ENCODE measurements at regions not wholly inside any gene's neighbourhood (a gene's known extent, or its start where the extent isn't known, plus 50 kb on each side); places are given as distances from the start of the nearest gene placed in this dataset.
"Not testable (repeated sequence)": the region's sequence is repeated elsewhere in the genome, so short reads cannot be mapped to it uniquely, and the experiment has no call there.

DNA sequence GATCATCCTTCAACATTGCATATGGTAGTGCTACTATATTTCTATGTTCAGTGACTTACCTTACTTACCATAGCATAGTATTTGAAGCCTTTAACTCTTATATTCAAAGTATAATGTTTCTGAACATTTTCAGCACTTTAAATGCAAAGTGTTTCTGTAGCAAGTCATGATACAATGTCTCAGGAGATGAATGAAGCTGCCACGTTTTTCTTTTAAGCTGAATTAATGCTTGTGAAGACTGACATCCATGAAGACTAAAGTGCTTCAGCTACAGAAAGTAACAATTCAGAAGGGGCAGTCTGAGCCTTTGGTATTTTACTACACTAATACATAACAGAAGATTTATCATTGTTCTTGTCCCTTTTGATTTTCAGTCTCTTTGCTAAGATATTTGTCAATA, 709.1 kb upstream of the ARRDC3 start:
- Mint-ChIP-seq H3K27ac (no peak overlapping the region), H3K4me3 (no peak overlapping the region), H3K9me3 (no peaks in the 10 kb centered on the region), H3K36me3 (ENCODE audit: low read depth) (no peaks in the 10 kb centered on the region), H3K4me1 (no peaks in the 10 kb centered on the region), H3K27me3 (no peaks in the 10 kb centered on the region)
- CTCF ChIA-PET: no interaction called here
- DNase-seq: no peak
- POLR2A ChIA-PET: no interaction called here

GRCh38 chr5:92086059-92086811, 703.1 kb upstream of the ARRDC3 start:
- H3K27me3 Mint-ChIP-seq: no peaks in the 10 kb centered on the region
- no peak for DNase-seq
- no peak overlapping the region for H3K4me3 Mint-ChIP-seq
- H3K9me3 Mint-ChIP-seq: no peaks in the 10 kb centered on the region
- H3K36me3 Mint-ChIP-seq (ENCODE audit: low read depth): no peaks in the 10 kb centered on the region
- H3K4me1 Mint-ChIP-seq: no peaks in the 10 kb centered on the region
- no peak overlapping the region for H3K27ac Mint-ChIP-seq
- CTCF ChIA-PET: no interaction called here
- POLR2A ChIA-PET: no interaction called here

GRCh38 chr5:92081958-92082712, 699.0 kb upstream of the ARRDC3 start:
- no peak for DNase-seq
- Mint-ChIP-seq H3K4me3 (no peak overlapping the region), H3K9me3 (peaks cover 2% of the 10 kb centered on the region), H3K36me3 (ENCODE audit: low read depth) (no peaks in the 10 kb centered on the region), H3K27ac (no peak overlapping the region), H3K27me3 (no peaks in the 10 kb centered on the region), H3K4me1 (no peaks in the 10 kb centered on the region)
- ChIA-PET POLR2A (no interaction called here), CTCF (no interaction called here)

- Mint-ChIP-seq H3K4me1 (no peaks in the 10 kb centered on the region), H3K36me3 (ENCODE audit: low read depth) (no peaks in the 10 kb centered on the region)
Observed at GRCh38 chr5:92070786-92071185, 687.7 kb upstream of the ARRDC3 start.

DNA sequence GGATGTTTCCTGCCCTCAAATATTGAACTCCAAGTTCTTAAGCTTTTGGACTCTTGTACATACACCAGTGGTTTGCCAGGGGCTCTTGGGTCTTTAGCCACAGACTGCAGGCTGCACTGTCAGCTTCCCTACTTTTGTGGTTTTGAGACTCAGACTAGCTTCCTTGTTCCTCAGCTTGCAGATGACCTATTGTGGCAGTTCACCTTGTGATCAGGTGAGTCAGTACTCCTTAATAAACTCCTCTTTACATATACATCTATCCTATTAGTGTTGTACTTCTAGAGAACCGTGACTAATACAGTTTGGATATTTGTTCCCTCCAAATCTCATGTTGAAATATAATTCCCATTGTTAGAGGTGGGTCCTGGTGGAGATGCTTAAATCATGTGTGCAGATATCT, 681.9 kb upstream of the ARRDC3 start:
- Mint-ChIP-seq H3K27me3 (no peaks in the 10 kb centered on the region), H3K4me3 (no peak overlapping the region), H3K27ac (no peak overlapping the region), H3K9me3 (peaks cover 27% of the 10 kb centered on the region), H3K4me1 (no peaks in the 10 kb centered on the region), H3K36me3 (ENCODE audit: low read depth) (no peaks in the 10 kb centered on the region)
- ChIA-PET POLR2A (no interaction called here), CTCF (no interaction called here)
- no peak for DNase-seq

More at GRCh38 chr5:92070786-92071185, 687.7 kb upstream of the ARRDC3 start:
- ChIA-PET POLR2A (no interaction called here), CTCF (no interaction called here)
- Mint-ChIP-seq H3K4me3 (no peak overlapping the region), H3K27ac (no peak overlapping the region), H3K27me3 (no peaks in the 10 kb centered on the region), H3K9me3 (peaks cover 5% of the 10 kb centered on the region)
- no peak for DNase-seq

DNA sequence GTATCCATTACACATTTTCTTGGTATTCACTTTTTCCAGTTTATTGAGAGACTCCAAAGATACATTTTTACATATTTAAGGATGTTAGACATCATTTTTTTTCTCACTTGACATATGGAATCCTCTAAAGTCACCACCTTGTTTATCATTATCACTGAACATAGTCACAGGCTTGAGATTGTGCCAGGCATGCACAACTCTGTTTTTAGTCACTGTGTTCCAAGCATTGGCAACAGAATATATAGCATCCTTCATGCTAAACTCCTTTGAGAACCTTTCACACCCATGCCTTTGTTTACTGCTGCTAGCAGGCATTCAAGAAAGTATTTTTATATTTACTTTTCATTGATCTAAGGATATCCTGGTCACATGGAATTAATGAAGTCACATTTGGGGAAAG, 668.6 kb upstream of the ARRDC3 start:
- H3K9me3 Mint-ChIP-seq: peaks cover 11% of the 10 kb centered on the region
- DNase-seq: no peak
- ChIA-PET CTCF (no interaction called here), POLR2A (no interaction called here)
- no peaks in the 10 kb centered on the region for H3K36me3 Mint-ChIP-seq (ENCODE audit: low read depth)
- no peaks in the 10 kb centered on the region for H3K27me3 Mint-ChIP-seq
- no peak overlapping the region for H3K4me3 Mint-ChIP-seq
- no peak overlapping the region for H3K27ac Mint-ChIP-seq
- no peaks in the 10 kb centered on the region for H3K4me1 Mint-ChIP-seq

DNA sequence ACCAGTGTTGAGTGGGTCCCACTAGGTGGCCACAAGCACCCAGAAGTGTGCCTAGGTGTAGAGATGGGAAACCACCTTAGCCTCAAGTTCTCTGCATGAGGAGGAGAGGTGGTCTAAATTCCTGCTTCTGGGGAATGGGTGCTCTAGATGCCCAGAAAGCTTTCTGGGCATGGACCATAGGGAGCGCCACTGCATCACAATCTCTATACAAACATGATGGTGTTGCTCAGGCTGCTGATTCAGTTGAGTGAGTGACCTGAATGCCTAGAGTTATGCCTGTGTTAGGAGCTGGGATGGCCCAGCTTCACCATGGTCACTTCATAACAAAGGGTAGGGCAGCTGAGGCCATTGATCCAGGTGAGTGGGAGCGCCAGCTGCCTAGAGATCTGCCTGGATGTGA, 667.9 kb upstream of the ARRDC3 start:
- no peak for DNase-seq
- Mint-ChIP-seq H3K27ac (no peak overlapping the region), H3K9me3 (peaks cover 10% of the 10 kb centered on the region), H3K4me3 (no peak overlapping the region), H3K27me3 (no peaks in the 10 kb centered on the region), H3K36me3 (ENCODE audit: low read depth) (no peaks in the 10 kb centered on the region), H3K4me1 (no peaks in the 10 kb centered on the region)
- ChIA-PET POLR2A (no interaction called here), CTCF (interaction anchor here (0.6 kb wide), 1 partner anchor 742 kb away, joined by 3 read pairs; no protein-coding TSS in a partner anchor)

GRCh38 chr5:92041911-92042660, 659.0 kb upstream of the ARRDC3 start:
- Mint-ChIP-seq H3K36me3 (ENCODE audit: low read depth) (no peaks in the 10 kb centered on the region), H3K9me3 (peaks cover 2% of the 10 kb centered on the region), H3K4me1 (no peaks in the 10 kb centered on the region), H3K27me3 (no peaks in the 10 kb centered on the region), H3K27ac (no peak overlapping the region), H3K4me3 (no peak overlapping the region)
- ChIA-PET POLR2A (no interaction called here), CTCF (interaction anchor here (0.5 kb wide), 1 partner anchor 24 kb away, joined by 3 read pairs; no protein-coding TSS in a partner anchor)
- DNase-seq: no peak

GRCh38 chr5:92041206-92041605, 658.1 kb upstream of the ARRDC3 start:
- H3K4me1 Mint-ChIP-seq: no peaks in the 10 kb centered on the region
- no peak overlapping the region for H3K27ac Mint-ChIP-seq
- POLR2A ChIA-PET: no interaction called here

DNA sequence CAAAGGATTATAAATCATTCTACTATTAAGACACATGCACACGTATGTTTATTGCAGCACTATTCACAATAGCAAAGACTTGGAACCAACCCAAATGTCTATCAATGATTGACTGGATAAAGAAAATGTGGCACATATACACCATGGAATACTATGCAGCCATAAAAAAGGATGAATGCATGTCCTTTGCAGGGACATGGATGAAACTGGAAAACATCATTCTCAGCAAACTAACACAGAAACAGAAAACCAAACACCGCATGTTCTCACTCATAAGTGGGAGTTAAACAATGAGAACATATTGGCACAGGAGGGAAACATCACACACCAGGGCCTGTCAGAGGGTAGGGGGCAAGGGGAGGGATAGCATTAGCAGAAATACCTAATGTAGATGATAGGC, 646.7 kb upstream of the ARRDC3 start:
- CTCF ChIA-PET; H3K36me3 Mint-ChIP-seq (ENCODE audit: low read depth); H3K27ac Mint-ChIP-seq; H3K27me3 Mint-ChIP-seq; H3K4me3 Mint-ChIP-seq; DNase-seq; H3K4me1 Mint-ChIP-seq; POLR2A ChIA-PET; H3K9me3 Mint-ChIP-seq: not testable (repeated sequence)

More at GRCh38 chr5:92041206-92041605, 658.1 kb upstream of the ARRDC3 start:
- Mint-ChIP-seq H3K36me3 (ENCODE audit: low read depth) (no peaks in the 10 kb centered on the region), H3K27me3 (no peaks in the 10 kb centered on the region), H3K4me3 (no peak overlapping the region), H3K9me3 (no peaks in the 10 kb centered on the region)
- CTCF ChIA-PET: interaction anchor here (0.7 kb wide), 1 partner anchor 1391 kb away, joined by 3 read pairs; no protein-coding TSS in a partner anchor
- DNase-seq: no peak

DNA sequence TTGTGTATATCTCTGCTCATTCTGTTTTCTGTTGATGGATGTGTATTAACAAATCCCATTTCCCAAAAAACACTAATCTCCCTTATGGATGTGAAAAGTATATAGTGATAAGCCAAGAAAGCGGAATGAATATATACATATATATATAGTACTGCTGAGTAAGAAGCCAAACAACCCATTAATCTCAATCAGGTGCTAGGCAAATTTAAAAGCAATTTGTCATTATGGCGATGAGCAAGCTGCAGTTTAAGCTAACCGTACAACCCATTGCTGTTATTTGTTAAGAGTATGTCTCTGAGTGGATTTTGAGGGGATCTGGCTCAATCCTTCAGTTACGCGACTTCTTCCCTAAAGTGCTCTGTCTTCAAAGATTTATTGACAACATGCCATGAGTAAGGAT, 640.4 kb upstream of the ARRDC3 start:
- ChIA-PET CTCF (no interaction called here), POLR2A (no interaction called here)
- DNase-seq: no peak
- no peaks in the 10 kb centered on the region for H3K9me3 Mint-ChIP-seq
- H3K27me3 Mint-ChIP-seq: no peaks in the 10 kb centered on the region
- no peaks in the 10 kb centered on the region for H3K36me3 Mint-ChIP-seq (ENCODE audit: low read depth)
- no peaks in the 10 kb centered on the region for H3K4me1 Mint-ChIP-seq
- H3K4me3 Mint-ChIP-seq: no peak overlapping the region
- H3K27ac Mint-ChIP-seq: no peak overlapping the region

DNA sequence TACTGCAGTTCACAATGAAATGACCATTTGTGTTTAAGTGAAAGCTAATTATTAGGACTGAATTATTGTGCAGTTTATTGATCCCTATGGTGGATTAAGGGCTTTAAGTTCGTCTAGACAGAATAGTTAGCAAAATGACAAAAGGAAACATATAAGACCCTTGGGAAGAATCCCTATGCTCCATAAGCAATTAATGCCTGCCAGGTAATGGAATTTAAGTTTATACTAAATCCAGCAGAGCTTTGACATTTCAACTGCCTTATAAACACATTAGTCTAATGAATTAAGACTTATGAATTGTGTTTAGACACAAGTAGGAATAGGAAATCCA, 640.0 kb upstream of the ARRDC3 start:
- no peaks in the 10 kb centered on the region for H3K36me3 Mint-ChIP-seq (ENCODE audit: low read depth)
- no peaks in the 10 kb centered on the region for H3K27me3 Mint-ChIP-seq
- H3K4me3 Mint-ChIP-seq: no peak overlapping the region
- H3K27ac Mint-ChIP-seq: no peak overlapping the region
- no peaks in the 10 kb centered on the region for H3K9me3 Mint-ChIP-seq
- ChIA-PET CTCF (no interaction called here), POLR2A (no interaction called here)
- H3K4me1 Mint-ChIP-seq: no peaks in the 10 kb centered on the region
- no peak for DNase-seq

DNA sequence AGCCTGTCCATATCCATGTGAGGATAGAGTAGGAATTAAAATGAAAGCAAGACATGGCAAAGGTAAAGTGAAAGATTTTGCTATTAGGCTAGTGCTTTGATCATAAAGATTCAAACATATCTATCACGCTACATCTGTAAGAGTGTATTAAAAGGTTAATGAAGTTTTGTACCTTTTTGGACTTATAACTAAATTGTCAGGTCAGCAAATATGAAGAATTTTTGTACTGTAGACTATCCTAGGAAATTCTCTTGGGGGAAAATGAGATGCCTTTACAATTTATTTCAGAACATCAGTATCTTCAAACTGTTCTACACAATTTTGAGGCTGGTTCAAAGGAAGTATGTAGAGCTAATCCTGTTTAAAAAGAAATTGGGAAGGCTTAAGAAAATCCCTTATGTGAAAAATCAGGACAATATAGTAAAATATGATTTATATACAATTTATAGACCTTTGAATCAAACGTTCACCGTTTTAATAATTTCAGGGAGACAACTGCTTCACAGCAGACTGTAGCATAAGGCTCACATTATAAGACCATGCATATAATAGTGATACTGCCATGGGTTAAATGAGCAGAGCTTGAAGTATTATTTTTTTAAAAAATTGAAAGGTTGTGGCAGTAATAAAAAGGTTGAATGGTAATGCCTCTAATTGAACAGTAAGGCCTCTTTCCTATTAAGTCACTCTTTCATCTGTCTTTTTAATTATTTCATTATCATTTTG, 639.5 kb upstream of the ARRDC3 start:
- CTCF ChIA-PET: no interaction called here
- no peak for DNase-seq
- Mint-ChIP-seq H3K36me3 (ENCODE audit: low read depth) (no peaks in the 10 kb centered on the region), H3K27me3 (no peaks in the 10 kb centered on the region), H3K27ac (no peak overlapping the region), H3K4me1 (no peaks in the 10 kb centered on the region), H3K4me3 (no peak overlapping the region), H3K9me3 (no peaks in the 10 kb centered on the region)
- POLR2A ChIA-PET: no interaction called here
